Activated CD8-positive, alpha-beta memory T cell treated with anti-CD3 and anti-CD28 coated beads, Interleukin-2, amount 50 U/mL, for 48 hours (primary cell): ENCODE measurements at regions not wholly inside any gene's neighbourhood (a gene's known extent, or its start where the extent isn't known, plus 50 kb on each side); places are given as distances from the start of the nearest gene placed in this dataset.
"Not testable (repeated sequence)": the region's sequence is repeated elsewhere in the genome, so short reads cannot be mapped to it uniquely, and the experiment has no call there.

Experiments used
- DNase-seq: peaks from one replicate; pipeline ENCODE4 v3.0.0-alpha.2; 2020

- no peak for DNase-seq
These were observed 159.8 kb downstream of the SLITRK1 start for GRCh38 chr13:83722443-83722842.

GRCh38 chr13:83716121-83716520 is 166.2 kb downstream of the SLITRK1 start:
- DNase-seq, result no peak

GRCh38 chr13:83714236-83714635 is 168.0 kb downstream of the SLITRK1 start:
- DNase-seq, result no peak

- no peak for DNase-seq
These were observed 172.2 kb downstream of the SLITRK1 start for GRCh38 chr13:83710133-83710515.

- DNase-seq, result no peak
These were observed 172.7 kb downstream of the SLITRK1 start for GRCh38 chr13:83709426-83710132.

- DNase-seq, result no peak
These were observed 180.3 kb downstream of the SLITRK1 start for GRCh38 chr13:83702021-83702420.

GRCh38 chr13:83692800-83693199 is 189.5 kb downstream of the SLITRK1 start:
- no peak for DNase-seq

GRCh38 chr13:83691966-83692365 is 190.3 kb downstream of the SLITRK1 start:
- DNase-seq, result no peak

GRCh38 chr13:83681547-83681946 is 200.7 kb downstream of the SLITRK1 start:
- no peak for DNase-seq

GRCh38 chr13:83677985-83678384 is 204.3 kb downstream of the SLITRK1 start:
- DNase-seq, result no peak

- DNase-seq, result no peak
These were observed 209.7 kb downstream of the SLITRK1 start for GRCh38 chr13:83672612-83673011.

GRCh38 chr13:83667606-83668005 is 214.7 kb downstream of the SLITRK1 start:
- no peak for DNase-seq

- no peak for DNase-seq
These were observed 216.1 kb downstream of the SLITRK1 start for GRCh38 chr13:83666141-83666540.

- no peak for DNase-seq
These were observed 225.0 kb downstream of the SLITRK1 start for GRCh38 chr13:83657281-83657680.

- not testable (repeated sequence) for DNase-seq
These were observed 239.7 kb downstream of the SLITRK1 start for GRCh38 chr13:83642617-83643016.

GRCh38 chr13:83634601-83635000 is 247.7 kb downstream of the SLITRK1 start:
- no peak for DNase-seq

GRCh38 chr13:83633746-83634145 is 248.5 kb downstream of the SLITRK1 start:
- DNase-seq, result no peak

GRCh38 chr13:83622422-83622784 is 259.9 kb downstream of the SLITRK1 start:
- DNase-seq, result no peak

GRCh38 chr13:83621765-83622421 is 260.4 kb downstream of the SLITRK1 start:
- DNase-seq, result no peak

GRCh38 chr13:83620530-83621220 is 261.6 kb downstream of the SLITRK1 start:
- DNase-seq, result no peak

GRCh38 chr13:83618966-83619365 is 263.3 kb downstream of the SLITRK1 start:
- DNase-seq, result no peak

GRCh38 chr13:83613524-83613923 is 268.8 kb downstream of the SLITRK1 start:
- DNase-seq, result no peak

- DNase-seq, result no peak
These were observed 280.7 kb downstream of the SLITRK1 start for GRCh38 chr13:83601539-83601938.

- no peak for DNase-seq
These were observed 290.2 kb downstream of the SLITRK1 start for GRCh38 chr13:83592095-83592494.
